Keratinocyte (primary cell): ENCODE measurements at regions not wholly inside any gene's neighbourhood (a gene's known extent, or its start where the extent isn't known, plus 50 kb on each side); places are given as distances from the start of the nearest gene placed in this dataset.

Experiments
- DNase-seq: peaks from one replicate; pipeline ENCODE4 v3.0.0-alpha.2; 2011; ENCODE audit warnings: low read depth, missing footprints, low spot score
- FAIRE-seq: peaks from 2 replicates; lab custom pipeline; 2011; peaks lifted over from hg19 to GRCh38; lab: Jason Lieb, UNC
- H2AFZ ChIP-seq: 2 replicates; pipeline ENCODE4 v1.6.0; 2012; ENCODE audit warnings: low read length, control low read depth, inconsistent platforms; ENCODE audit not compliant: control insufficient read depth
- H3K27ac ChIP-seq: 2 replicates; pipeline ENCODE4 v1.5.1; 2011; ENCODE audit warnings: low read length; ENCODE audit not compliant: control insufficient read depth, insufficient read depth
- H3K27me3 ChIP-seq: 3 replicates; pipeline ENCODE4 v1.6.0; 2011; ENCODE audit warnings: low read length; ENCODE audit not compliant: control insufficient read depth, insufficient read depth; ENCODE audit errors: extremely low read depth
- H3K36me3 ChIP-seq, 2 experiments: 2 replicates in 1 of 2; 3 replicates in 1 of 2; pipeline ENCODE4 v1.5.1; 2011; ENCODE audit warnings: low read length in 2 of 2, mild to moderate bottlenecking in 1 of 2; ENCODE audit not compliant: control insufficient read depth in 2 of 2, insufficient read depth in 2 of 2; ENCODE audit errors: extremely low read depth in 1 of 2
- H3K4me1 ChIP-seq: 3 replicates; pipeline ENCODE4 v1.5.1; 2011; ENCODE audit warnings: low read length; ENCODE audit not compliant: control insufficient read depth, insufficient read depth; ENCODE audit errors: extremely low read depth
- H3K4me2 ChIP-seq: 3 replicates; pipeline ENCODE4 v1.6.0; 2011; ENCODE audit warnings: low read depth, low read length; ENCODE audit not compliant: control insufficient read depth, insufficient read depth; ENCODE audit errors: extremely low read depth
- H3K4me3 ChIP-seq, 3 experiments: fragments of 200-600 bp in 1 of 3; sonication (generic) in 1 of 3; 2 replicates in 2 of 3; 3 replicates in 1 of 3; pipeline ENCODE4 v1.5.1; 2011 to 2016; ENCODE audit warnings: low read length in 3 of 3, mild to moderate bottlenecking in 3 of 3, control low read depth in 2 of 3, inconsistent platforms in 1 of 3, low read depth in 1 of 3, mixed read lengths in 1 of 3, mixed run types in 1 of 3, moderate library complexity in 1 of 3; ENCODE audit not compliant: control insufficient read depth in 2 of 3, insufficient read depth in 2 of 3; ENCODE audit errors: extremely low read depth in 1 of 3
- H3K79me2 ChIP-seq: 2 replicates; pipeline ENCODE4 v1.6.0; 2012; ENCODE audit warnings: low read length; ENCODE audit not compliant: control insufficient read depth, insufficient read depth
- H3K9ac ChIP-seq: 3 replicates; pipeline ENCODE4 v1.6.0; 2011; ENCODE audit warnings: low read length; ENCODE audit not compliant: control insufficient read depth, insufficient read depth; ENCODE audit errors: extremely low read depth
- H3K9me1 ChIP-seq: 3 replicates; pipeline ENCODE4 v1.6.0; 2011; ENCODE audit warnings: low read length; ENCODE audit not compliant: control insufficient read depth, insufficient read depth; ENCODE audit errors: extremely low read depth
- H3K9me3 ChIP-seq: 2 replicates; pipeline ENCODE4 v1.5.1; 2012; ENCODE audit warnings: low read depth, low read length; ENCODE audit not compliant: control insufficient read depth
- H4K20me1 ChIP-seq: 3 replicates; pipeline ENCODE4 v1.6.0; 2011; ENCODE audit warnings: low read length; ENCODE audit not compliant: control insufficient read depth, insufficient read depth; ENCODE audit errors: extremely low read depth
- EZH2 ChIP-seq: IDR thresholded peaks from one replicate; pipeline ENCODE4 v1.6.1; 2012; ENCODE audit warnings: inconsistent platforms, mild to moderate bottlenecking, low read length, moderate library complexity
- dilution Hi-C: fragments of 300-500 bp; cut with MboI; formaldehyde crosslinking; loops from one replicate; pipeline ENCODE4 v1.7.0; 2020; ENCODE audit warnings: low sequenced_read_pairs; ENCODE audit not compliant: extremely low pct_ligation_motif_present
- TF ChIP-seq, protein P1 (sequence below), 3 experiments: IDR thresholded peaks in 1 of 3; conservative IDR thresholded peaks in 1 of 3; optimal IDR thresholded peaks in 1 of 3; 2 replicates in 2 of 3; 3 replicates in 1 of 3; pipeline versions ENCODE3 to v1.5.1; 2011; ENCODE audit warnings: low read length in 3 of 3, mild to moderate bottlenecking in 3 of 3, moderate library complexity in 2 of 3, control low read depth in 1 of 3, inconsistent platforms in 1 of 3; ENCODE audit not compliant: insufficient read depth in 2 of 3; ENCODE audit errors: extremely low read depth in 1 of 3

- H4K20me1 ChIP-seq, result no peaks in the 10 kb centered on the region
- no peak overlapping the region for H3K4me2 ChIP-seq
- H3K27me3 ChIP-seq, result no peaks in the 10 kb centered on the region
- no peak for DNase-seq
- no peak overlapping the region for H3K27ac ChIP-seq
- no peak overlapping the region for H3K9ac ChIP-seq
- TF ChIP-seq, protein P1, sequence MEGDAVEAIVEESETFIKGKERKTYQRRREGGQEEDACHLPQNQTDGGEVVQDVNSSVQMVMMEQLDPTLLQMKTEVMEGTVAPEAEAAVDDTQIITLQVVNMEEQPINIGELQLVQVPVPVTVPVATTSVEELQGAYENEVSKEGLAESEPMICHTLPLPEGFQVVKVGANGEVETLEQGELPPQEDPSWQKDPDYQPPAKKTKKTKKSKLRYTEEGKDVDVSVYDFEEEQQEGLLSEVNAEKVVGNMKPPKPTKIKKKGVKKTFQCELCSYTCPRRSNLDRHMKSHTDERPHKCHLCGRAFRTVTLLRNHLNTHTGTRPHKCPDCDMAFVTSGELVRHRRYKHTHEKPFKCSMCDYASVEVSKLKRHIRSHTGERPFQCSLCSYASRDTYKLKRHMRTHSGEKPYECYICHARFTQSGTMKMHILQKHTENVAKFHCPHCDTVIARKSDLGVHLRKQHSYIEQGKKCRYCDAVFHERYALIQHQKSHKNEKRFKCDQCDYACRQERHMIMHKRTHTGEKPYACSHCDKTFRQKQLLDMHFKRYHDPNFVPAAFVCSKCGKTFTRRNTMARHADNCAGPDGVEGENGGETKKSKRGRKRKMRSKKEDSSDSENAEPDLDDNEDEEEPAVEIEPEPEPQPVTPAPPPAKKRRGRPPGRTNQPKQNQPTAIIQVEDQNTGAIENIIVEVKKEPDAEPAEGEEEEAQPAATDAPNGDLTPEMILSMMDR (optimal IDR thresholded peaks at IDR 0.05 in 1 of 3, IDR thresholded peaks at IDR 0.05 in 1 of 3, conservative IDR thresholded peaks at IDR 0.05 in 1 of 3; ENCODE audit: extremely low read depth in 1 of 3, insufficient read depth in 2 of 3, low read length in 3 of 3), result no peak
- TF ChIP-seq EZH2, result no peak
- no peaks in the 10 kb centered on the region for H3K9me3 ChIP-seq
- dilution Hi-C loops, result no loop called here
- H3K9me1 ChIP-seq, result no peaks in the 10 kb centered on the region
- H3K4me1 ChIP-seq, result no peaks in the 10 kb centered on the region
- no peak overlapping the region for H2AFZ ChIP-seq
- no peak for FAIRE-seq
- H3K79me2 ChIP-seq, result no peaks in the 10 kb centered on the region
- H3K36me3 ChIP-seq, result no peaks in the 10 kb centered on the region
- H3K4me3 ChIP-seq, result no peak overlapping the region
Measured at GRCh38 chr1:106747791-106748190, 308.7 kb upstream of the PRMT6 start.

GRCh38 chr1:106748606-106749005, 307.9 kb upstream of the PRMT6 start:
- H3K79me2 ChIP-seq, result no peaks in the 10 kb centered on the region
- DNase-seq, result no peak
- H3K4me2 ChIP-seq, result no peak overlapping the region
- no peaks in the 10 kb centered on the region for H4K20me1 ChIP-seq
- H3K9ac ChIP-seq, result no peak overlapping the region
- H3K9me1 ChIP-seq, result no peaks in the 10 kb centered on the region
- H2AFZ ChIP-seq, result no peak overlapping the region
- no peak overlapping the region for H3K27ac ChIP-seq
- H3K4me3 ChIP-seq, result no peak overlapping the region
- TF ChIP-seq, protein P1 (optimal IDR thresholded peaks at IDR 0.05 in 1 of 3, IDR thresholded peaks at IDR 0.05 in 1 of 3, conservative IDR thresholded peaks at IDR 0.05 in 1 of 3; ENCODE audit: extremely low read depth in 1 of 3, insufficient read depth in 2 of 3, low read length in 3 of 3), result no peak
- no peak for TF ChIP-seq EZH2
- dilution Hi-C loops, result no loop called here
- no peaks in the 10 kb centered on the region for H3K36me3 ChIP-seq
- no peaks in the 10 kb centered on the region for H3K9me3 ChIP-seq
- no peaks in the 10 kb centered on the region for H3K4me1 ChIP-seq
- H3K27me3 ChIP-seq, result no peaks in the 10 kb centered on the region
- no peak for FAIRE-seq
